Mammary epithelial cell (primary cell): ENCODE measurements at regions not wholly inside any gene's neighbourhood (a gene's known extent, or its start where the extent isn't known, plus 50 kb on each side); places are given as distances from the start of the nearest gene placed in this dataset.

Experiments used
- CTCF ChIP-seq, 2 donors: IDR thresholded peaks in 1 of 2; conservative IDR thresholded peaks in 1 of 2; 2 replicates each; pipeline ENCODE4 v1.5.1; 2011 to 2012; ENCODE audit warnings: inconsistent platforms in 2 of 2, low read length in 2 of 2, mild to moderate bottlenecking in 2 of 2, control low read depth in 1 of 2, low read depth in 1 of 2; ENCODE audit not compliant: insufficient read depth in 1 of 2; ENCODE audit errors: extremely low read depth in 1 of 2
- EZH2 ChIP-seq: IDR thresholded peaks from 2 replicates; pipeline ENCODE4 v1.6.1; 2012; ENCODE audit warnings: low read length, inconsistent platforms, borderline replicate concordance

GRCh38 chrX:26083093-26083492 lies 55.0 kb upstream of the MAGEB18 start:
- TF ChIP-seq CTCF (conservative IDR thresholded peaks at IDR 0.05 in 1 of 2, IDR thresholded peaks at IDR 0.05 in 1 of 2; ENCODE audit: extremely low read depth in 1 of 2, insufficient read depth in 1 of 2, low read depth in 1 of 2, low read length in 2 of 2) (no peak), EZH2 (no peak)
